PC-9 (cell line): ENCODE measurements at regions not wholly inside any gene's neighbourhood (a gene's known extent, or its start where the extent isn't known, plus 50 kb on each side); places are given as distances from the start of the nearest gene placed in this dataset.

Experiments used
- BruUV-seq: library from RNA; stranded (reverse); fragments of 400-500 nt; replicated peaks from 2 replicates; lab custom pipeline; 2021; lab: Mats Ljungman, UMichigan
- CTCF ChIA-PET: fragments of 300-600 bp; sonication (Branson Sonifier 250); formaldehyde crosslinking; loops from one replicate; lab custom pipeline; 2022; ENCODE audit warnings: antibody characterized with exemption; lab: Charles Lee
- POLR2A ChIA-PET: fragments of 300-600 bp; sonication (Branson Sonifier 250); formaldehyde crosslinking; loops from one replicate; lab custom pipeline; 2022; ENCODE audit warnings: antibody characterized with exemption; ENCODE audit not compliant: unreplicated experiment; lab: Charles Lee
- DNase-seq, 2 experiments: peaks; one replicate each; pipeline versions ENCODE4 v3.0.0 to v3.0.0-alpha.2; 2015 to 2022; ENCODE audit warnings: mixed read lengths in 1 of 2
- H2AFZ ChIP-seq: fragments of 200-600 bp; sonication (generic); 2 replicates; pipeline ENCODE4 v1.8.1; 2017; ENCODE audit warnings: antibody characterized with exemption
- H3F3A ChIP-seq: fragments of 200-600 bp; sonication (generic); 2 replicates; pipeline ENCODE4 v1.8.1; 2017; ENCODE audit warnings: antibody characterized with exemption, mild to moderate bottlenecking, low read depth; ENCODE audit not compliant: insufficient read depth
- H3K27ac ChIP-seq: fragments of 200-600 bp; sonication (generic); 2 replicates; pipeline ENCODE4 v1.6.1; 2016; ENCODE audit warnings: mixed run types
- H3K27me3 ChIP-seq: fragments of 200-600 bp; sonication (generic); 2 replicates; pipeline ENCODE4 v1.6.1; 2016; ENCODE audit warnings: low read depth, mixed run types; ENCODE audit not compliant: insufficient read depth
- H3K36me3 ChIP-seq: fragments of 200-600 bp; sonication (generic); 2 replicates; pipeline ENCODE4 v1.6.1; 2016; ENCODE audit warnings: low read depth, mixed run types
- H3K4me1 ChIP-seq: fragments of 200-600 bp; sonication (generic); replicated peaks from 2 replicates; pipeline ENCODE4 v1.6.1; 2016; ENCODE audit warnings: mixed run types; ENCODE audit not compliant: insufficient read depth
- H3K4me2 ChIP-seq: fragments of 200-600 bp; sonication (generic); 2 replicates; pipeline ENCODE4 v1.6.1; 2017; ENCODE audit warnings: mixed run types
- H3K4me3 ChIP-seq: fragments of 200-600 bp; sonication (generic); 2 replicates; pipeline ENCODE4 v1.6.1; 2016; ENCODE audit warnings: mixed run types
- H3K79me2 ChIP-seq: fragments of 200-600 bp; sonication (generic); 2 replicates; pipeline ENCODE4 v1.6.1; 2017; ENCODE audit warnings: low read depth, mixed run types
- H3K9me2 ChIP-seq: fragments of 200-600 bp; sonication (generic); 2 replicates; pipeline ENCODE4 v1.8.1; 2017; ENCODE audit warnings: mild to moderate bottlenecking; ENCODE audit not compliant: insufficient read depth
- H3K9me3 ChIP-seq: fragments of 200-600 bp; sonication (generic); 2 replicates; pipeline ENCODE4 v1.8.1; 2016; ENCODE audit warnings: low read depth; ENCODE audit not compliant: insufficient read depth
- H4K20me1 ChIP-seq: fragments of 200-600 bp; sonication (generic); 2 replicates; pipeline ENCODE4 v1.8.1; 2017; ENCODE audit not compliant: insufficient read depth
- EZH2 ChIP-seq: fragments of 200-600 bp; sonication (generic); IDR thresholded peaks from 2 replicates; pipeline ENCODE4 v1.8.0; 2017; ENCODE audit warnings: antibody characterized with exemption, low read depth
- intact Hi-C: fragments of 100-400 bp; cut with micrococcal nuclease; formaldehyde crosslinking; loops from one replicate; pipeline ENCODE4 v1.10.0; 2022; ENCODE audit not compliant: unreplicated experiment
- TF ChIP-seq, protein P1 (sequence below): fragments of 200-600 bp; sonication (generic); conservative IDR thresholded peaks from 2 replicates; pipeline ENCODE4 v1.6.1; 2017; ENCODE audit warnings: mixed run types, antibody characterized with exemption, mild to moderate bottlenecking, moderate library complexity

DNA sequence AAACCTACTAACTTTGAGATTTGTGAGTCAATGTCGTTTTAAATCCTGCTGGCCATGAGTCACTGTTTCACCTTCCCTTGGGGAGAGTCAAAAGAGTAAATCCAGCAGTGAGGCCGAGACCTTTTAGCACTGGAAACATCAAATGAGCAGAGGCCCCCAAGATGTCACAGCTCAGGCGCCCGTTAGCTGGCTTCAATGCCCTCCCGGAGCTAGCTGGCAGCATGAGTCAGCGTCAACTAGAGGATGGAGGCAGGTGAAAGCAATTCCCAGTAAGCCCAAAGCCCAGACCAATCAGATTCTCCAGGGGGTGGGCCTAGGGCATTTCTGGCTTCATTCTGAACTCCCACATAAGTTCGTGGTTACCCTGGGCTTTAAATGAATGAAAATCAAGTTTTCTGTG, 170.9 kb downstream of the CLCN4 start:
- Histone ChIP-seq H4K20me1 (no peaks in the 10 kb centered on the region), H3K27ac (no peak overlapping the region), H3F3A (no peaks in the 10 kb centered on the region), H3K9me2 (no peaks in the 10 kb centered on the region), H3K79me2 (no peaks in the 10 kb centered on the region), H3K4me1 (no peaks in the 10 kb centered on the region), H3K27me3 (no peaks in the 10 kb centered on the region), H3K36me3 (no peaks in the 10 kb centered on the region), H3K9me3 (no peaks in the 10 kb centered on the region), H2AFZ (no peak overlapping the region), H3K4me2 (no peak overlapping the region), H3K4me3 (no peak overlapping the region)
- intact Hi-C loops: no loop called here
- DNase-seq: no peak
- ChIA-PET CTCF (no interaction called here), POLR2A (interaction anchor here (0.9 kb wide), 1 partner anchor 23 kb away, joined by 4 read pairs; no protein-coding TSS in a partner anchor)
- BruUV-seq: no TSS peak
- TF ChIP-seq EZH2: no peak
- TF ChIP-seq, protein P1, sequence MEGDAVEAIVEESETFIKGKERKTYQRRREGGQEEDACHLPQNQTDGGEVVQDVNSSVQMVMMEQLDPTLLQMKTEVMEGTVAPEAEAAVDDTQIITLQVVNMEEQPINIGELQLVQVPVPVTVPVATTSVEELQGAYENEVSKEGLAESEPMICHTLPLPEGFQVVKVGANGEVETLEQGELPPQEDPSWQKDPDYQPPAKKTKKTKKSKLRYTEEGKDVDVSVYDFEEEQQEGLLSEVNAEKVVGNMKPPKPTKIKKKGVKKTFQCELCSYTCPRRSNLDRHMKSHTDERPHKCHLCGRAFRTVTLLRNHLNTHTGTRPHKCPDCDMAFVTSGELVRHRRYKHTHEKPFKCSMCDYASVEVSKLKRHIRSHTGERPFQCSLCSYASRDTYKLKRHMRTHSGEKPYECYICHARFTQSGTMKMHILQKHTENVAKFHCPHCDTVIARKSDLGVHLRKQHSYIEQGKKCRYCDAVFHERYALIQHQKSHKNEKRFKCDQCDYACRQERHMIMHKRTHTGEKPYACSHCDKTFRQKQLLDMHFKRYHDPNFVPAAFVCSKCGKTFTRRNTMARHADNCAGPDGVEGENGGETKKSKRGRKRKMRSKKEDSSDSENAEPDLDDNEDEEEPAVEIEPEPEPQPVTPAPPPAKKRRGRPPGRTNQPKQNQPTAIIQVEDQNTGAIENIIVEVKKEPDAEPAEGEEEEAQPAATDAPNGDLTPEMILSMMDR: no peak

- CTCF ChIA-PET: no interaction called here
- POLR2A ChIA-PET: interaction anchor here (0.7 kb wide), 1 partner anchor 108 kb away, joined by 3 read pairs; no protein-coding TSS in a partner anchor
- intact Hi-C loops: no loop called here
These were observed 173.2 kb downstream of the CLCN4 start for GRCh38 chrX:10329984-10330383.

DNA sequence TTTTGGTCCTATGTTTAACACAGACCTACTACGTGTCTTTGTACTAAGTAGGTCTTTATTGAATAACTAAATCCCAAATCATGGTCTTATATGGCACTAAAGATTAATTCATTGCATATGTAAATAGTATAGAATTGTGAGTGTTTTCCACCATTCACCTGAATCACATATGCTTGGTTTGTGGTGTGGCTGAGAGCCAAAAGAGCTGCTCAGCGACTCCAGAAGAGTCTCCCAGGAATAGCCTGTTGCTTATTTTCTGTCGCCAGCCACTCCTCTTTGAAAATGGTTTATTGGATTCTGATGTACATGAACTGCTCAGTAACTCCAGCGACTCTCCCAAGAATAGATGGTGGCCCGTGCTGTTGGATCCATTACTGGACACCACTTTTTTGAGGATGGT, 184.5 kb downstream of the CLCN4 start:
- Histone ChIP-seq H3K27me3 (no peaks in the 10 kb centered on the region), H4K20me1 (no peaks in the 10 kb centered on the region), H3K79me2 (no peaks in the 10 kb centered on the region), H3K4me3 (no peak overlapping the region), H3K27ac (no peak overlapping the region), H3K9me2 (no peaks in the 10 kb centered on the region), H2AFZ (no peak overlapping the region), H3F3A (no peaks in the 10 kb centered on the region), H3K4me2 (no peak overlapping the region), H3K36me3 (no peaks in the 10 kb centered on the region), H3K9me3 (no peaks in the 10 kb centered on the region), H3K4me1 (no peaks in the 10 kb centered on the region)
- TF ChIP-seq EZH2: no peak
- TF ChIP-seq, protein P1: no peak
- no TSS peak for BruUV-seq
- no peak for DNase-seq
- ChIA-PET POLR2A (no interaction called here), CTCF (no interaction called here)
- intact Hi-C loops: no loop called here

More at GRCh38 chrX:10329984-10330383, 173.2 kb downstream of the CLCN4 start:
- Histone ChIP-seq H3K27me3 (no peaks in the 10 kb centered on the region), H3K4me1 (no peaks in the 10 kb centered on the region), H3F3A (no peaks in the 10 kb centered on the region), H4K20me1 (no peaks in the 10 kb centered on the region), H3K79me2 (no peaks in the 10 kb centered on the region), H3K4me2 (no peak overlapping the region), H3K27ac (no peak overlapping the region), H3K4me3 (no peak overlapping the region), H2AFZ (no peak overlapping the region), H3K9me3 (no peaks in the 10 kb centered on the region), H3K9me2 (no peaks in the 10 kb centered on the region), H3K36me3 (no peaks in the 10 kb centered on the region)
- no peak for TF ChIP-seq EZH2
- TF ChIP-seq, protein P1: no peak
- no peak for DNase-seq
- no TSS peak for BruUV-seq
